ENCODE measurements at regions not wholly inside any gene's neighbourhood (a gene's known extent, or its start where the extent isn't known, plus 50 kb on each side); places are given as distances from the start of the nearest gene placed in this dataset.

GRCh38 chr18:28875059-28875458 is 698.1 kb upstream of the CDH2 start:
- no peak for DNase-seq

- no peak for DNase-seq
Observed at GRCh38 chr18:28863396-28863795, 686.5 kb upstream of the CDH2 start.

- DNase-seq = no peak
Observed at GRCh38 chr18:28858248-28858647, 681.3 kb upstream of the CDH2 start.

GRCh38 chr18:28855989-28856388 is 679.1 kb upstream of the CDH2 start:
- DNase-seq = no peak

GRCh38 chr18:28855524-28855923 is 678.6 kb upstream of the CDH2 start:
- no peak for DNase-seq

- DNase-seq = no peak
Observed at GRCh38 chr18:28854964-28855363, 678.0 kb upstream of the CDH2 start.

- DNase-seq = no peak
Observed at GRCh38 chr18:28846958-28847357, 670.0 kb upstream of the CDH2 start.

GRCh38 chr18:28837100-28837499 is 660.2 kb upstream of the CDH2 start:
- no peak for DNase-seq

GRCh38 chr18:28834889-28835288 is 658.0 kb upstream of the CDH2 start:
- DNase-seq = no peak

GRCh38 chr18:28831908-28832307 is 655.0 kb upstream of the CDH2 start:
- no peak for DNase-seq

- no peak for DNase-seq
Observed at GRCh38 chr18:28831476-28831875, 654.5 kb upstream of the CDH2 start.

- no peak for DNase-seq
Observed at GRCh38 chr18:28826107-28826506, 649.2 kb upstream of the CDH2 start.

- no peak for DNase-seq
Observed at GRCh38 chr18:28824183-28824574, 647.2 kb upstream of the CDH2 start.

GRCh38 chr18:28823506-28824182 is 646.7 kb upstream of the CDH2 start:
- DNase-seq = no peak

- DNase-seq = no peak
Observed at GRCh38 chr18:28820353-28820752, 643.4 kb upstream of the CDH2 start.

- DNase-seq = no peak
Observed at GRCh38 chr18:28816155-28816554, 639.2 kb upstream of the CDH2 start.

GRCh38 chr18:28814365-28814764 is 637.4 kb upstream of the CDH2 start:
- no peak for DNase-seq

GRCh38 chr18:28808373-28808772 is 631.4 kb upstream of the CDH2 start:
- no peak for DNase-seq

- no peak for DNase-seq
Observed at GRCh38 chr18:28805491-28805890, 628.6 kb upstream of the CDH2 start.

- DNase-seq = no peak
Observed at GRCh38 chr18:28804512-28805202, 627.7 kb upstream of the CDH2 start.

GRCh38 chr18:28802546-28802945 is 625.6 kb upstream of the CDH2 start:
- no peak for DNase-seq

GRCh38 chr18:28801876-28802275 is 624.9 kb upstream of the CDH2 start:
- no peak for DNase-seq

GRCh38 chr18:28794459-28795245 is 617.7 kb upstream of the CDH2 start:
- DNase-seq = no peak

- no peak for DNase-seq
Observed at GRCh38 chr18:28793901-28794300, 617.0 kb upstream of the CDH2 start.
